D721Med (cell line): ENCODE measurements at regions not wholly inside any gene's neighbourhood (a gene's known extent, or its start where the extent isn't known, plus 50 kb on each side); places are given as distances from the start of the nearest gene placed in this dataset.

Experiments used
- DNase-seq: peaks from one replicate; pipeline ENCODE4 v3.0.0; 2011; ENCODE audit warnings: low spot score; ENCODE audit not compliant: insufficient read length
- FAIRE-seq: peaks from 2 replicates; lab custom pipeline; 2011; peaks lifted over from hg19 to GRCh38; lab: Jason Lieb, UNC
- TF ChIP-seq, protein P1 (sequence below): IDR thresholded peaks from 2 replicates; pipeline ENCODE4 v1.5.1; 2012; ENCODE audit warnings: mild to moderate bottlenecking, control low read depth; ENCODE audit not compliant: insufficient read depth; ENCODE audit errors: missing control alignments

DNA sequence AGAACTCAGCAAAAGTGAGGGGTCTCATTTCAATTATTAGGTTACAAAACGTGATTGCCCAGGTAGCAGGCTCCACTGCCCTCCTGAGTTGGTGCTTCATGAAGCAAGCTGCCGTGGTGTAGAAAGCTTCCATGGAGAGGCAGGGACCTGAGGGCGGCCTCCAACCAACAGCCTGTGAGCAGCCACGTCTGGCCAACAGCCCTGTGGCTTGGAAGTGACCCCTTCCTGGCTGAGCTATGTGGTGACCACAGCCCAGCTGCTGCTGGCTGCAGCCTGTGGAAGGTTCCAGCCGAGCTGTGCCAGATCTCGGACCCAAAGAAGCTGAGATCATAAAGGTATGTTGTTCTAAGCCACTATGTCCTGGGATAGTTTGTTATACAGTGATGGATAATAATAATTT, 122.5 kb upstream of the KLF6 start:
- DNase-seq (no peak), FAIRE-seq (no peak)
- TF ChIP-seq, protein P1, sequence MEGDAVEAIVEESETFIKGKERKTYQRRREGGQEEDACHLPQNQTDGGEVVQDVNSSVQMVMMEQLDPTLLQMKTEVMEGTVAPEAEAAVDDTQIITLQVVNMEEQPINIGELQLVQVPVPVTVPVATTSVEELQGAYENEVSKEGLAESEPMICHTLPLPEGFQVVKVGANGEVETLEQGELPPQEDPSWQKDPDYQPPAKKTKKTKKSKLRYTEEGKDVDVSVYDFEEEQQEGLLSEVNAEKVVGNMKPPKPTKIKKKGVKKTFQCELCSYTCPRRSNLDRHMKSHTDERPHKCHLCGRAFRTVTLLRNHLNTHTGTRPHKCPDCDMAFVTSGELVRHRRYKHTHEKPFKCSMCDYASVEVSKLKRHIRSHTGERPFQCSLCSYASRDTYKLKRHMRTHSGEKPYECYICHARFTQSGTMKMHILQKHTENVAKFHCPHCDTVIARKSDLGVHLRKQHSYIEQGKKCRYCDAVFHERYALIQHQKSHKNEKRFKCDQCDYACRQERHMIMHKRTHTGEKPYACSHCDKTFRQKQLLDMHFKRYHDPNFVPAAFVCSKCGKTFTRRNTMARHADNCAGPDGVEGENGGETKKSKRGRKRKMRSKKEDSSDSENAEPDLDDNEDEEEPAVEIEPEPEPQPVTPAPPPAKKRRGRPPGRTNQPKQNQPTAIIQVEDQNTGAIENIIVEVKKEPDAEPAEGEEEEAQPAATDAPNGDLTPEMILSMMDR, result no peak

DNA sequence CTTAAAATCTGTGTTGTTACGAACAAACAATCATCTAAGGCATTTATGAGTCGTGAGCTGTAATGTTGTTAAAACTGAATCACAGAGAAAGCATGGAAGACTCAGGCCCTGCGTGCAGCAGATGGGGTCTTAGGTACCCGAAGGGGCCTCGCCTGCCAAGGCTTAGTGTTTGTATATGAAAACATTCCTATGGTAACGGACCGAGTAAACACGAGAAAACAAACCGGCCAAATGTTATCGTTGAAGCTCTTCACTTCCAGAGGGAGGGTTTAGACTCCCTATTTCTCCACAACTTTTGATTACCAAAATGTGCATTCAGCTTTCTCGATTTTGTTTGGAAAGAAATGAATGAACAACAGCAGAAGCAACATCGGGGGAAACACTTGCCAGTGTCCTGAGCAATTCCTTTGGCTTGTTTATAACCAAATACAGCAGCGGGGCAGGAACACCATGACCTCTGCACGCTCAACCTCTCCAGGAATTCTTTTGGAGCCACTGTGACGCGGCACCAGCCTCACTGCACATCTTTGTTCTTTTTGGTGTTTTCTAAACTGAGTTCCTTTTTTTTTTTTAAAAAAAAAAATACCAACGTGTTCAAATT, 121.6 kb upstream of the KLF6 start:
- TF ChIP-seq, protein P1, result no peak
- DNase-seq, result no peak
- FAIRE-seq, result no peak

DNA sequence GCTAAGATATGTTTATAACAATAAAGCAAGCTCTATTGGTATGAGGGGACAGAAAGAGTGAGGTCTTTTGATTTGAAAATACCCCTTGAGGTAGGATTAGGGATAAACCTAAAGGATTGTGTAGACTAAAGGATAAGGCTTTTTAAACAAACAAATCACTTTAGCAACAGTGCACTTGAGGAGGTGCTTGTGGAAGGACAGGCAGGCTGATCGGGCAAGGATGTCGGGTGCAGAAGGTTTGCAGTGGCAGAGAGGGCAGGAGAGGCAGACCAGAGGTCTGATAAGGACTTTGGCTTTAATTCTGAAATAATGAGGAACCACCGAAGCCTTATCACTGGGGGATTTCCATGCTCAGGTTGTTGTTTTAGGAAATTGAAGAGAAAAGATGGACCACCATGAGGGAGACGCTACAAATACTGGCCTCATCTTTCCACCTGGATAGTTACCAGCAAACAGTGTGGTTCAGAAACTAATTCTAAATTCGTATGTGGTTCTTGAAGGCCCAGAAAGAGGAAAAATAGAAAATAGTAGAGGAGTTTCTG, 119.5 kb upstream of the KLF6 start:
- TF ChIP-seq, protein P1, result no peak
- no peak for DNase-seq
- no peak for FAIRE-seq

DNA sequence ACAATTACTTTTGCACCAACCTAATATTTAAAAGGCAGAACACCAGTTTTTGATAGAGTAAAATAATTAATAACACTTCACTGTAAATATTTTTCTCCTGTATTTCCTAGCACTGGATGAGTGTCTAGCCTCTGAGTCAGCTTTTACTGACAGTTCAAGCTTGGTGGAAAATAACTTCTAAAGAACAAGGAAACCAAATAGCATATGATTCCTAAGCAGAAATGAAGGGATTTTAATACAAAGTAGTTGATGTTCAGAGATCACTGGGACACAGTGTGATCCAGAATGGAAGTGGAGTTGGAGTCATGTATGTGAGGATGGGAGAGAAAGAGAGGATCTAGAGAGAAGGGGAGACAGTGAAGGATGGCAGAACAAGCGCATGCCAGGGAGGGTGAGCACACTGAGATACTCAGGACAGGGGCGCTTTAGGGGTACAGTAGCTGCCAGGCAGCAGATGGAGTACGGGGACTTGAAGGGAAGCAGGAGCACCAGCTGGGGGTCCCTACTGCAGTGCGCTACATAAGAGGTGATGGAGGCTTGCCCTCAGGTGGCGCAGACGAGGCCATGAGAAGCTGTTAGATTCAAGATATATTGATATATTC, 117.9 kb upstream of the KLF6 start:
- DNase-seq (no peak), FAIRE-seq (no peak)
- TF ChIP-seq, protein P1, result no peak

DNA sequence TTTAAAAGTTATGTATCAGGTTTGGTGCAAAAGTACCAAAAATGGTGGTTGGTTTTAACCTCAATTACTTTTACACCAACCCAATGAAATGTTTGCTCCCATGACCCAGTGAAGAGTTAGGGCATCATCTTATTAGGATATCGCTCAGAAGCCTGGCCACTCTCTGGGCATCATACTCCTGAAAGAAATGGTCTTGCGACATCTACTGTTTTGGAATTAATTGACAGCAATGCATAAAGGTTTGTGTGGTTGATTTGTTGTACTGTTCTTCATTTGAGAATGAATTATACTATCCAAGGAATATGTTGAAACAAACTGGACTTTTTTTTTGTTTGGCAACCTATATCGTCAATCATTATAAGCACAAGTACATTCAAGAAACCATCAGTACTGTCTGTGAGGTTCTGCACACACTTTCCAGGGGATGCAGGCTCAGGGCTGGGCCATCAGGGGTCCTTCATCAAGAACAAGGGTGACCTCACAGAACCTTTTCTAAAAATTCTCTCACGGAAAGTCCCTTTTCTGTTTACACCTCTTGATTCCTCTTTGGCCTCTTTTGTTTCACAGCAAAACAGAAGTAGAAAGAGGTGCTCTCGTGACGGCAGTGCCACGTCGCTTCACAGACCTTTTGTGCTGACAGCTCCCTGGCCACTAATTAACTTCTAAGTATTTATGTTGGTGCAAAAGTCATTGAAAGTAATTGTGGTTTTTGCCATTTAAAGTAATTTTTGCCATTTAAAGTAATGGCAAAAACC, 117.2 kb upstream of the KLF6 start:
- no peak for FAIRE-seq
- no peak for DNase-seq
- TF ChIP-seq, protein P1, result peak; percentile 34

DNA sequence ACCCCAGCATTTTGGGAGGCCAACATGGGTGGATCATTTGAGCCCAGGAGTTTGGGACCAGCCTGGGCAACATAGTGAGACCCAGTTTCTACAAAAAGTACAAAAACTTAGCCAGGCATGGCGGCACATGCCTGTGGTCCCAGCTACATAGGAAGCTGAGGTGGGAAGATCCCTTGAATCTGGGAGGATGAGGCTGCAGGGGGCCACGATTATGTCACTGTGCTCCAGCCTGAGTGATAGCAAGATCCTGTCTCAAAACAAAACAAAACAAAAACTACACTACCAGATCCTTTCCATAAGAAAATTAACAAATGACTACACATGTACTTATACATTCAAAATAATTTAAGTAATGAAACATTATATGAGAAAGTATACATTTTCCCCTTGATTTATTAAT, 116.4 kb upstream of the KLF6 start:
- TF ChIP-seq, protein P1, result no peak
- FAIRE-seq (no peak), DNase-seq (no peak)
